Omental fat pad (tissue), 3 donors: ENCODE measurements at regions not wholly inside any gene's neighbourhood (a gene's known extent, or its start where the extent isn't known, plus 50 kb on each side); places are given as distances from the start of the nearest gene placed in this dataset.

Experiments used
- ATAC-seq: fragments of 150-250 bp; one replicate; pipeline ENCODE4 v1.9.1; 2016; ENCODE audit warnings: mild to moderate bottlenecking, moderate library complexity; ENCODE audit not compliant: low FRiP score
- DNase-seq: peaks from one replicate; pipeline ENCODE4 v3.0.0-alpha.2; 2019; ENCODE audit warnings: low spot score
- CTCF ChIP-seq, 3 donors: fragments of 450-650 bp; IDR thresholded peaks; one replicate each; pipeline ENCODE4 v1.5.1; 2016 to 2017; ENCODE audit warnings: antibody characterized with exemption in 3 of 3, mild to moderate bottlenecking in 3 of 3, moderate library complexity in 2 of 3

GRCh38 chr6:84556541-84557335 lies 207.7 kb downstream of the TBX18 start:
- TF ChIP-seq CTCF (IDR thresholded peaks at IDR 0.05): no peak
- ATAC-seq: no peak

GRCh38 chr6:84554706-84555105 lies 209.7 kb downstream of the TBX18 start:
- DNase-seq: no peak
- ATAC-seq: no peak
- TF ChIP-seq CTCF (IDR thresholded peaks at IDR 0.05): no peak

More at GRCh38 chr6:84556541-84557335, 207.7 kb downstream of the TBX18 start:
- DNase-seq: no peak

- no peak for TF ChIP-seq CTCF (IDR thresholded peaks at IDR 0.05)
- ATAC-seq (no peak), DNase-seq (no peak)
Measured at GRCh38 chr6:84554074-84554473, 210.3 kb downstream of the TBX18 start.

GRCh38 chr6:84553527-84553926 lies 210.9 kb downstream of the TBX18 start:
- no peak for DNase-seq
- TF ChIP-seq CTCF (IDR thresholded peaks at IDR 0.05): no peak
- ATAC-seq: no peak

- DNase-seq: no peak
- TF ChIP-seq CTCF (IDR thresholded peaks at IDR 0.05): no peak
Measured at GRCh38 chr6:84551797-84552196, 212.6 kb downstream of the TBX18 start.

GRCh38 chr6:84549917-84550316 lies 214.5 kb downstream of the TBX18 start:
- DNase-seq (no peak), ATAC-seq (no peak)
- no peak for TF ChIP-seq CTCF (IDR thresholded peaks at IDR 0.05)

More at GRCh38 chr6:84551797-84552196, 212.6 kb downstream of the TBX18 start:
- no peak for ATAC-seq

- DNase-seq: no peak
- ATAC-seq: no peak
- TF ChIP-seq CTCF (IDR thresholded peaks at IDR 0.05): no peak
Measured at GRCh38 chr6:84547341-84547801, 217.0 kb downstream of the TBX18 start.
